ENCODE measurements at regions not wholly inside any gene's neighbourhood (a gene's known extent, or its start where the extent isn't known, plus 50 kb on each side); places are given as distances from the start of the nearest gene placed in this dataset.

DNA sequence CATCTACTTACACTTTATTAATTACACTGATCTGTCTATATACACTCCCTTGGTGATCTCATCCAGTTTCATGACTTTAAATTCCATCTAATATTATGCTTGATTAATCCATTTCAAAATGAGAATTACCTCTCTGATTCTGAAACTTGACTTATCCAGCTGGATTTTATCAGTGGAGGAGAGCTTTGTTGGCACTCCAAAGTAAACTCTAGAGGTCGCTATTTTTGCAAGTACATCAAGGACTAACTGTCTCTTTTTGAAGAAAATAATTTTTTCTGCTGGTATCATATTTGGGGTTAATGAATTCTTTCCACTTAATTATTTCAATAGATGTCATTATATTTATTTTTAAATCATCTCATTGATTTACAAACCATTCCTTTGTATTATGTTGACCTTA, 630.3 kb upstream of the MAN1A1 start:
- TF ChIP-seq, protein P1, sequence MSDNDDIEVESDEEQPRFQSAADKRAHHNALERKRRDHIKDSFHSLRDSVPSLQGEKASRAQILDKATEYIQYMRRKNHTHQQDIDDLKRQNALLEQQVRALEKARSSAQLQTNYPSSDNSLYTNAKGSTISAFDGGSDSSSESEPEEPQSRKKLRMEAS (IDR thresholded peaks at IDR 0.05; ENCODE audit: low read depth), result no peak
- TF ChIP-seq, protein P2, sequence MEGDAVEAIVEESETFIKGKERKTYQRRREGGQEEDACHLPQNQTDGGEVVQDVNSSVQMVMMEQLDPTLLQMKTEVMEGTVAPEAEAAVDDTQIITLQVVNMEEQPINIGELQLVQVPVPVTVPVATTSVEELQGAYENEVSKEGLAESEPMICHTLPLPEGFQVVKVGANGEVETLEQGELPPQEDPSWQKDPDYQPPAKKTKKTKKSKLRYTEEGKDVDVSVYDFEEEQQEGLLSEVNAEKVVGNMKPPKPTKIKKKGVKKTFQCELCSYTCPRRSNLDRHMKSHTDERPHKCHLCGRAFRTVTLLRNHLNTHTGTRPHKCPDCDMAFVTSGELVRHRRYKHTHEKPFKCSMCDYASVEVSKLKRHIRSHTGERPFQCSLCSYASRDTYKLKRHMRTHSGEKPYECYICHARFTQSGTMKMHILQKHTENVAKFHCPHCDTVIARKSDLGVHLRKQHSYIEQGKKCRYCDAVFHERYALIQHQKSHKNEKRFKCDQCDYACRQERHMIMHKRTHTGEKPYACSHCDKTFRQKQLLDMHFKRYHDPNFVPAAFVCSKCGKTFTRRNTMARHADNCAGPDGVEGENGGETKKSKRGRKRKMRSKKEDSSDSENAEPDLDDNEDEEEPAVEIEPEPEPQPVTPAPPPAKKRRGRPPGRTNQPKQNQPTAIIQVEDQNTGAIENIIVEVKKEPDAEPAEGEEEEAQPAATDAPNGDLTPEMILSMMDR (IDR thresholded peaks at IDR 0.05), result peak; percentile 61
- TF ChIP-seq RFX5 (IDR thresholded peaks at IDR 0.05; ENCODE audit: low read length) (no peak), POLR2AphosphoS5 (IDR thresholded peaks at IDR 0.05; ENCODE audit: low read depth, low read length) (no peak), YY1 (IDR thresholded peaks at IDR 0.05; ENCODE audit: low read depth) (no peak), NRF1 (IDR thresholded peaks at IDR 0.05; ENCODE audit: low read depth, low read length) (no peak), EZH2phosphoT487 (IDR thresholded peaks at IDR 0.05; ENCODE audit: borderline replicate concordance, low read depth) (no peak), RCOR1 (IDR thresholded peaks at IDR 0.05; ENCODE audit: low read length) (no peak)
- TF ChIP-seq, protein P3, sequence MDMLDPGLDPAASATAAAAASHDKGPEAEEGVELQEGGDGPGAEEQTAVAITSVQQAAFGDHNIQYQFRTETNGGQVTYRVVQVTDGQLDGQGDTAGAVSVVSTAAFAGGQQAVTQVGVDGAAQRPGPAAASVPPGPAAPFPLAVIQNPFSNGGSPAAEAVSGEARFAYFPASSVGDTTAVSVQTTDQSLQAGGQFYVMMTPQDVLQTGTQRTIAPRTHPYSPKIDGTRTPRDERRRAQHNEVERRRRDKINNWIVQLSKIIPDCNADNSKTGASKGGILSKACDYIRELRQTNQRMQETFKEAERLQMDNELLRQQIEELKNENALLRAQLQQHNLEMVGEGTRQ (IDR thresholded peaks at IDR 0.05; ENCODE audit: borderline replicate concordance, low read depth, low read length), result no peak
